Activated CD8-positive, alpha-beta T cell treated with anti-CD3 and anti-CD28 coated beads, Interleukin-2, amount 10 ng/mL, durations not matched to agents 7 days and 5 days (primary cell): ENCODE measurements at regions not wholly inside any gene's neighbourhood (a gene's known extent, or its start where the extent isn't known, plus 50 kb on each side); places are given as distances from the start of the nearest gene placed in this dataset.
"Not testable (repeated sequence)": the region's sequence is repeated elsewhere in the genome, so short reads cannot be mapped to it uniquely, and the experiment has no call there.

Experiments used
- ATAC-seq: fragments of 150-1000 bp; cut with Tn5 transposase; one replicate; pipeline ENCODE4 v1.10.0; 2021; ENCODE audit warnings: moderate library complexity
- CTCF ChIA-PET: fragments of 350-600 bp; sonication (Branson Sonifier 250); formaldehyde crosslinking; loops from one replicate; lab custom pipeline; 2021; ENCODE audit warnings: antibody characterized with exemption; lab: Charles Lee
- POLR2A ChIA-PET: fragments of 350-600 bp; sonication (Branson Sonifier 250); formaldehyde crosslinking; loops from one replicate; lab custom pipeline; 2021; ENCODE audit warnings: antibody characterized with exemption; lab: Charles Lee
- DNase-seq: peaks from one replicate; pipeline ENCODE4 v3.0.0-alpha.2; 2020
- H3K27ac Mint-ChIP-seq: one replicate; pipeline ENCODE4 v1.8.0; 2021; ENCODE audit warnings: mild to moderate bottlenecking, mixed read lengths
- H3K27me3 Mint-ChIP-seq: one replicate; pipeline ENCODE4 v1.8.0; 2021; ENCODE audit warnings: low read depth, mixed read lengths
- H3K36me3 Mint-ChIP-seq: one replicate; pipeline ENCODE4 v1.8.0; 2021; ENCODE audit warnings: low read depth, mixed read lengths
- H3K4me1 Mint-ChIP-seq: one replicate; pipeline ENCODE4 v1.8.0; 2021; ENCODE audit warnings: low read depth, mixed read lengths
- H3K4me3 Mint-ChIP-seq: one replicate; pipeline ENCODE4 v1.8.0; 2021; ENCODE audit warnings: mild to moderate bottlenecking, mixed read lengths
- H3K9me3 Mint-ChIP-seq: one replicate; pipeline ENCODE4 v1.8.0; 2022; ENCODE audit warnings: mixed read lengths; ENCODE audit not compliant: insufficient read depth

GRCh38 chr11:90447618-90448017, 224.8 kb upstream of the CHORDC1 start:
- Mint-ChIP-seq H3K4me3 (no peak overlapping the region), H3K36me3 (no peaks in the 10 kb centered on the region), H3K27ac (no peak overlapping the region)

GRCh38 chr11:90446207-90446606, 223.4 kb upstream of the CHORDC1 start:
- CTCF ChIA-PET, result no interaction called here
- Mint-ChIP-seq H3K4me1 (no peaks in the 10 kb centered on the region), H3K36me3 (no peaks in the 10 kb centered on the region), H3K27me3 (no peaks in the 10 kb centered on the region), H3K9me3 (no peaks in the 10 kb centered on the region), H3K27ac (no peak overlapping the region), H3K4me3 (no peak overlapping the region)
- DNase-seq, result no peak
- ATAC-seq, result no peak
- POLR2A ChIA-PET, result no interaction called here

More at GRCh38 chr11:90447618-90448017, 224.8 kb upstream of the CHORDC1 start:
- DNase-seq, result no peak
- Mint-ChIP-seq H3K4me1 (no peaks in the 10 kb centered on the region), H3K9me3 (no peaks in the 10 kb centered on the region), H3K27me3 (no peaks in the 10 kb centered on the region)
- no peak for ATAC-seq
- POLR2A ChIA-PET, result no interaction called here
- CTCF ChIA-PET, result no interaction called here

GRCh38 chr11:90438069-90438468, 215.2 kb upstream of the CHORDC1 start:
- Mint-ChIP-seq H3K4me3 (no peak overlapping the region), H3K4me1 (no peaks in the 10 kb centered on the region), H3K27ac (no peak overlapping the region), H3K27me3 (peaks cover 2% of the 10 kb centered on the region), H3K36me3 (no peaks in the 10 kb centered on the region), H3K9me3 (no peaks in the 10 kb centered on the region)
- DNase-seq (no peak), ATAC-seq (no peak)
- ChIA-PET CTCF (no interaction called here), POLR2A (no interaction called here)

- ChIA-PET POLR2A (no interaction called here), CTCF (interaction anchor here (0.6 kb wide), 1 partner anchor 146 kb away, joined by 5 read pairs; no protein-coding TSS in a partner anchor)
- Mint-ChIP-seq H3K36me3 (no peaks in the 10 kb centered on the region), H3K9me3 (no peaks in the 10 kb centered on the region), H3K27me3 (peaks cover 2% of the 10 kb centered on the region), H3K4me3 (no peak overlapping the region), H3K4me1 (no peaks in the 10 kb centered on the region), H3K27ac (no peak overlapping the region)
- no peak for ATAC-seq
- DNase-seq, result no peak
Observed at GRCh38 chr11:90434858-90435257, 212.0 kb upstream of the CHORDC1 start.

- Mint-ChIP-seq H3K36me3 (no peaks in the 10 kb centered on the region), H3K27me3 (no peaks in the 10 kb centered on the region), H3K4me1 (no peaks in the 10 kb centered on the region), H3K9me3 (no peaks in the 10 kb centered on the region), H3K4me3 (no peak overlapping the region), H3K27ac (no peak overlapping the region)
- DNase-seq (no peak), ATAC-seq (no peak)
- ChIA-PET POLR2A (no interaction called here), CTCF (no interaction called here)
Observed at GRCh38 chr11:90428836-90429235, 206.0 kb upstream of the CHORDC1 start.

GRCh38 chr11:90426442-90426841, 203.6 kb upstream of the CHORDC1 start:
- ChIA-PET POLR2A (no interaction called here), CTCF (no interaction called here)
- DNase-seq, result no peak
- Mint-ChIP-seq H3K27me3 (no peaks in the 10 kb centered on the region), H3K27ac (no peak overlapping the region), H3K4me1 (no peaks in the 10 kb centered on the region), H3K9me3 (no peaks in the 10 kb centered on the region), H3K4me3 (no peak overlapping the region), H3K36me3 (no peaks in the 10 kb centered on the region)
- ATAC-seq, result no peak

GRCh38 chr11:90423378-90423777, 200.5 kb upstream of the CHORDC1 start:
- Mint-ChIP-seq H3K9me3 (no peaks in the 10 kb centered on the region), H3K36me3 (no peaks in the 10 kb centered on the region), H3K4me1 (no peaks in the 10 kb centered on the region), H3K27me3 (no peaks in the 10 kb centered on the region), H3K27ac (no peak overlapping the region), H3K4me3 (no peak overlapping the region)
- ATAC-seq (no peak), DNase-seq (no peak)
- POLR2A ChIA-PET, result no interaction called here
- CTCF ChIA-PET, result no interaction called here

- H3K36me3 Mint-ChIP-seq, DNase-seq, H3K9me3 Mint-ChIP-seq, H3K27ac Mint-ChIP-seq, CTCF ChIA-PET, POLR2A ChIA-PET, ATAC-seq, H3K4me3 Mint-ChIP-seq, H3K27me3 Mint-ChIP-seq, H3K4me1 Mint-ChIP-seq: not testable (repeated sequence)
Observed at GRCh38 chr11:90422787-90423186, 199.9 kb upstream of the CHORDC1 start.

GRCh38 chr11:90414221-90414620, 191.4 kb upstream of the CHORDC1 start:
- Mint-ChIP-seq H3K4me1 (no peaks in the 10 kb centered on the region), H3K27ac (no peak overlapping the region), H3K27me3 (no peaks in the 10 kb centered on the region), H3K4me3 (no peak overlapping the region), H3K9me3 (no peaks in the 10 kb centered on the region), H3K36me3 (no peaks in the 10 kb centered on the region)
- no peak for DNase-seq
- CTCF ChIA-PET, result no interaction called here
- no peak for ATAC-seq
- POLR2A ChIA-PET, result no interaction called here

GRCh38 chr11:90407350-90407749, 184.5 kb upstream of the CHORDC1 start:
- no peak for DNase-seq
- POLR2A ChIA-PET, result no interaction called here
- H3K27ac Mint-ChIP-seq, result no peak overlapping the region
- ATAC-seq, result no peak
- H3K9me3 Mint-ChIP-seq, result no peaks in the 10 kb centered on the region
- CTCF ChIA-PET, result no interaction called here
- no peaks in the 10 kb centered on the region for H3K27me3 Mint-ChIP-seq
- no peak overlapping the region for H3K4me3 Mint-ChIP-seq
- H3K36me3 Mint-ChIP-seq, result no peaks in the 10 kb centered on the region
- no peaks in the 10 kb centered on the region for H3K4me1 Mint-ChIP-seq

- H3K27me3 Mint-ChIP-seq, result no peaks in the 10 kb centered on the region
- POLR2A ChIA-PET, result no interaction called here
Observed at GRCh38 chr11:90392692-90393091, 169.8 kb upstream of the CHORDC1 start.

GRCh38 chr11:90391756-90392155, 168.9 kb upstream of the CHORDC1 start:
- Mint-ChIP-seq H3K27me3 (no peaks in the 10 kb centered on the region), H3K27ac (no peak overlapping the region), H3K4me3 (no peak overlapping the region), H3K9me3 (no peaks in the 10 kb centered on the region), H3K36me3 (no peaks in the 10 kb centered on the region), H3K4me1 (no peaks in the 10 kb centered on the region)
- DNase-seq (no peak), ATAC-seq (no peak)
- ChIA-PET POLR2A (no interaction called here), CTCF (no interaction called here)

More at GRCh38 chr11:90392692-90393091, 169.8 kb upstream of the CHORDC1 start:
- DNase-seq (no peak), ATAC-seq (no peak)
- CTCF ChIA-PET, result no interaction called here
- no peaks in the 10 kb centered on the region for H3K36me3 Mint-ChIP-seq
- H3K4me1 Mint-ChIP-seq, result no peaks in the 10 kb centered on the region
- no peak overlapping the region for H3K4me3 Mint-ChIP-seq
- no peaks in the 10 kb centered on the region for H3K9me3 Mint-ChIP-seq
- H3K27ac Mint-ChIP-seq, result no peak overlapping the region

GRCh38 chr11:90380206-90380605, 157.4 kb upstream of the CHORDC1 start:
- Mint-ChIP-seq H3K9me3 (no peaks in the 10 kb centered on the region), H3K27ac (no peak overlapping the region), H3K4me3 (no peak overlapping the region), H3K4me1 (no peaks in the 10 kb centered on the region), H3K36me3 (no peaks in the 10 kb centered on the region), H3K27me3 (no peaks in the 10 kb centered on the region)
- DNase-seq, result no peak
- POLR2A ChIA-PET, result no interaction called here
- ATAC-seq, result no peak
- CTCF ChIA-PET, result no interaction called here
